ENCODE measurements at regions not wholly inside any gene's neighbourhood (a gene's known extent, or its start where the extent isn't known, plus 50 kb on each side); places are given as distances from the start of the nearest gene placed in this dataset.
"Not testable (repeated sequence)": the region's sequence is repeated elsewhere in the genome, so short reads cannot be mapped to it uniquely, and the experiment has no call there.

- peaks cover 5% of the 10 kb centered on the region; the same call in 1 of the 2 replicates for H3K4me1 ChIP-seq (ENCODE audit: insufficient read depth, low read length)
- H3K36me3 ChIP-seq (ENCODE audit: insufficient read depth, low read length) = no peaks in the 10 kb centered on the region
- no peaks in the 10 kb centered on the region for H3K9me3 ChIP-seq (ENCODE audit: control insufficient read depth, insufficient read depth, low read length)
- no peak overlapping the region for H3K9ac ChIP-seq (ENCODE audit: low read depth, low read length)
Observed at GRCh38 chr4:174408841-174409552, 113.3 kb downstream of the HPGD start.

- H3K36me3 ChIP-seq (ENCODE audit: insufficient read depth, low read length) = no peaks in the 10 kb centered on the region
- no peak overlapping the region for H3K9ac ChIP-seq (ENCODE audit: low read depth, low read length)
- peaks cover 20% of the 10 kb centered on the region; the same call in 1 of the 2 replicates for H3K4me1 ChIP-seq (ENCODE audit: insufficient read depth, low read length)
- H3K9me3 ChIP-seq (ENCODE audit: control insufficient read depth, insufficient read depth, low read length) = no peaks in the 10 kb centered on the region
Observed at GRCh38 chr4:174406383-174406782, 115.9 kb downstream of the HPGD start.

- H3K4me1 ChIP-seq (ENCODE audit: insufficient read depth, low read length) = peaks cover 20% of the 10 kb centered on the region; the same call in 1 of the 2 replicates
- H3K9me3 ChIP-seq (ENCODE audit: control insufficient read depth, insufficient read depth, low read length) = no peaks in the 10 kb centered on the region
- H3K9ac ChIP-seq (ENCODE audit: low read depth, low read length) = no peak overlapping the region
- H3K36me3 ChIP-seq (ENCODE audit: insufficient read depth, low read length) = no peaks in the 10 kb centered on the region
Observed at GRCh38 chr4:174405923-174406322, 116.4 kb downstream of the HPGD start.

- Histone ChIP-seq H3K9me3 (ENCODE audit: control insufficient read depth, insufficient read depth, low read length) (no peaks in the 10 kb centered on the region), H3K36me3 (ENCODE audit: insufficient read depth, low read length) (no peaks in the 10 kb centered on the region), H3K9ac (ENCODE audit: low read depth, low read length) (no peak overlapping the region), H3K4me1 (ENCODE audit: insufficient read depth, low read length) (peaks cover 23% of the 10 kb centered on the region; the same call in 1 of the 2 replicates)
Observed at GRCh38 chr4:174404677-174405076, 117.6 kb downstream of the HPGD start.

GRCh38 chr4:174403177-174403543, 119.1 kb downstream of the HPGD start:
- Histone ChIP-seq H3K9me3 (ENCODE audit: control insufficient read depth, insufficient read depth, low read length) (no peaks in the 10 kb centered on the region), H3K4me1 (ENCODE audit: insufficient read depth, low read length) (peaks cover 23% of the 10 kb centered on the region; the same call in 1 of the 2 replicates), H3K9ac (ENCODE audit: low read depth, low read length) (no peak overlapping the region), H3K36me3 (ENCODE audit: insufficient read depth, low read length) (no peaks in the 10 kb centered on the region)

GRCh38 chr4:174402470-174403176, 118.9 kb downstream of the CEP44 start:
- Histone ChIP-seq H3K36me3 (ENCODE audit: insufficient read depth, low read length) (no peaks in the 10 kb centered on the region), H3K9me3 (ENCODE audit: control insufficient read depth, insufficient read depth, low read length) (no peaks in the 10 kb centered on the region), H3K9ac (ENCODE audit: low read depth, low read length) (no peak overlapping the region), H3K4me1 (ENCODE audit: insufficient read depth, low read length) (peaks cover 23% of the 10 kb centered on the region; the same call in 1 of the 2 replicates)

GRCh38 chr4:174401471-174402130, 117.9 kb downstream of the CEP44 start:
- Histone ChIP-seq H3K9me3 (ENCODE audit: control insufficient read depth, insufficient read depth, low read length) (no peaks in the 10 kb centered on the region), H3K9ac (ENCODE audit: low read depth, low read length) (no peak overlapping the region), H3K4me1 (ENCODE audit: insufficient read depth, low read length) (peaks cover 23% of the 10 kb centered on the region; the same call in 1 of the 2 replicates), H3K36me3 (ENCODE audit: insufficient read depth, low read length) (no peaks in the 10 kb centered on the region)

- H3K9ac ChIP-seq (ENCODE audit: low read depth, low read length); H3K36me3 ChIP-seq (ENCODE audit: insufficient read depth, low read length); H3K9me3 ChIP-seq (ENCODE audit: control insufficient read depth, insufficient read depth, low read length): not testable (repeated sequence)
- H3K4me1 ChIP-seq (ENCODE audit: insufficient read depth, low read length) = peaks cover 23% of the 10 kb centered on the region; the same call in 1 of the 2 replicates
Observed at GRCh38 chr4:174400603-174401302, 117.0 kb downstream of the CEP44 start.

GRCh38 chr4:174398728-174399127, 115.0 kb downstream of the CEP44 start:
- Histone ChIP-seq H3K9me3 (ENCODE audit: control insufficient read depth, insufficient read depth, low read length) (no peaks in the 10 kb centered on the region), H3K36me3 (ENCODE audit: insufficient read depth, low read length) (no peaks in the 10 kb centered on the region), H3K9ac (ENCODE audit: low read depth, low read length) (no peak overlapping the region), H3K4me1 (ENCODE audit: insufficient read depth, low read length) (peaks cover 16% of the 10 kb centered on the region; the same call in 1 of the 2 replicates)

GRCh38 chr4:174397366-174398155, 113.8 kb downstream of the CEP44 start:
- Histone ChIP-seq H3K9me3 (ENCODE audit: control insufficient read depth, insufficient read depth, low read length) (no peaks in the 10 kb centered on the region), H3K4me1 (ENCODE audit: insufficient read depth, low read length) (peaks cover 9% of the 10 kb centered on the region; the same call in 1 of the 2 replicates), H3K36me3 (ENCODE audit: insufficient read depth, low read length) (no peaks in the 10 kb centered on the region), H3K9ac (ENCODE audit: low read depth, low read length) (no peak overlapping the region)

GRCh38 chr4:174396599-174397110, 112.9 kb downstream of the CEP44 start:
- Histone ChIP-seq H3K9me3 (ENCODE audit: control insufficient read depth, insufficient read depth, low read length) (no peaks in the 10 kb centered on the region), H3K9ac (ENCODE audit: low read depth, low read length) (no peak overlapping the region), H3K4me1 (ENCODE audit: insufficient read depth, low read length) (peaks cover 6% of the 10 kb centered on the region; the same call in 1 of the 2 replicates), H3K36me3 (ENCODE audit: insufficient read depth, low read length) (no peaks in the 10 kb centered on the region)

GRCh38 chr4:174394915-174395314, 111.2 kb downstream of the CEP44 start:
- Histone ChIP-seq H3K9ac (ENCODE audit: low read depth, low read length) (no peak overlapping the region), H3K36me3 (ENCODE audit: insufficient read depth, low read length) (no peaks in the 10 kb centered on the region), H3K4me1 (ENCODE audit: insufficient read depth, low read length) (no peaks in the 10 kb centered on the region; the same call in 1 of the 2 replicates)

GRCh38 chr4:174389439-174389838, 105.7 kb downstream of the CEP44 start:
- Histone ChIP-seq H3K4me1 (ENCODE audit: insufficient read depth, low read length) (peaks cover 5% of the 10 kb centered on the region; the same call in 1 of the 2 replicates), H3K9me3 (ENCODE audit: control insufficient read depth, insufficient read depth, low read length) (no peaks in the 10 kb centered on the region), H3K36me3 (ENCODE audit: insufficient read depth, low read length) (no peaks in the 10 kb centered on the region), H3K9ac (ENCODE audit: low read depth, low read length) (no peak overlapping the region)

More at GRCh38 chr4:174394915-174395314, 111.2 kb downstream of the CEP44 start:
- H3K9me3 ChIP-seq (ENCODE audit: control insufficient read depth, insufficient read depth, low read length) = no peaks in the 10 kb centered on the region

Data from ES-I3 (cell line).